ENCODE measurements at regions not wholly inside any gene's neighbourhood (a gene's known extent, or its start where the extent isn't known, plus 50 kb on each side); places are given as distances from the start of the nearest gene placed in this dataset.
"Not testable (repeated sequence)": the region's sequence is repeated elsewhere in the genome, so short reads cannot be mapped to it uniquely, and the experiment has no call there.

GRCh38 chr10:16242859-16243613 is 193.8 kb upstream of the PTER start:
- DNase-seq, result no peak

- DNase-seq, result not testable (repeated sequence)
These were observed 186.7 kb upstream of the PTER start for GRCh38 chr10:16250136-16250535.

- no peak for DNase-seq
These were observed 180.5 kb upstream of the PTER start for GRCh38 chr10:16256336-16256735.

- no peak for DNase-seq
These were observed 178.3 kb upstream of the PTER start for GRCh38 chr10:16258291-16259040.

- no peak for DNase-seq
These were observed 177.1 kb upstream of the PTER start for GRCh38 chr10:16259726-16260125.

GRCh38 chr10:16260388-16260787 is 176.4 kb upstream of the PTER start:
- no peak for DNase-seq

- DNase-seq, result no peak
These were observed 165.2 kb upstream of the PTER start for GRCh38 chr10:16271571-16271970.

GRCh38 chr10:16274911-16275310 is 161.9 kb upstream of the PTER start:
- no peak for DNase-seq

- DNase-seq, result no peak
These were observed 156.2 kb upstream of the PTER start for GRCh38 chr10:16280595-16280994.

- DNase-seq, result no peak
These were observed 144.4 kb upstream of the PTER start for GRCh38 chr10:16292366-16292765.

GRCh38 chr10:16297069-16297468 is 139.7 kb upstream of the PTER start:
- DNase-seq, result no peak

- no peak for DNase-seq
These were observed 139.2 kb upstream of the PTER start for GRCh38 chr10:16297642-16298041.

- no peak for DNase-seq
These were observed 132.5 kb upstream of the PTER start for GRCh38 chr10:16304311-16304710.

GRCh38 chr10:16310440-16310839 is 126.4 kb upstream of the PTER start:
- no peak for DNase-seq

- no peak for DNase-seq
These were observed 122.6 kb upstream of the PTER start for GRCh38 chr10:16314259-16314658.

- no peak for DNase-seq
These were observed 119.9 kb upstream of the PTER start for GRCh38 chr10:16316733-16317390.

- DNase-seq, result no peak
These were observed 95.2 kb upstream of the PTER start for GRCh38 chr10:16341637-16342036.

GRCh38 chr10:16348891-16349290 is 87.9 kb upstream of the PTER start:
- no peak for DNase-seq

GRCh38 chr10:16352146-16352545 is 84.7 kb upstream of the PTER start:
- no peak for DNase-seq

GRCh38 chr10:16360001-16360400 is 76.8 kb upstream of the PTER start:
- DNase-seq, result no peak

- DNase-seq, result no peak
These were observed 76.4 kb upstream of the PTER start for GRCh38 chr10:16360425-16360824.

- no peak for DNase-seq
These were observed 75.7 kb upstream of the PTER start for GRCh38 chr10:16361086-16361485.

GRCh38 chr10:16363741-16364140 is 73.1 kb upstream of the PTER start:
- DNase-seq, result no peak
